RWPE2 (cell line): ENCODE measurements at regions not wholly inside any gene's neighbourhood (a gene's known extent, or its start where the extent isn't known, plus 50 kb on each side); places are given as distances from the start of the nearest gene placed in this dataset.

ENCODE experiments used
- ATAC-seq: fragments of 200-7000 bp; cut with Tn5 transposase; 3 replicates; pipeline ENCODE4 v1.9.1; 2021; ENCODE audit warnings: low read depth
- DNase-seq: peaks from one replicate; pipeline ENCODE4 v3.0.0-alpha.2; 2020; ENCODE audit warnings: low spot score
- H3K27ac ChIP-seq: fragments of 450-650 bp; 2 replicates; pipeline ENCODE4 v1.5.1; 2017; ENCODE audit warnings: mild to moderate bottlenecking; ENCODE audit not compliant: poor library complexity, severe bottlenecking
- H3K27me3 ChIP-seq: fragments of 250-450 bp; sonication (Bioruptor Pico); 2 replicates; pipeline ENCODE4 v1.5.1; 2021; ENCODE audit warnings: mild to moderate bottlenecking, moderate library complexity; ENCODE audit not compliant: insufficient read depth, poor library complexity, severe bottlenecking
- H3K36me3 ChIP-seq: fragments of 250-450 bp; sonication (Bioruptor Pico); 2 replicates; pipeline ENCODE4 v1.5.1; 2020; ENCODE audit warnings: low read depth, mild to moderate bottlenecking, moderate library complexity
- H3K4me1 ChIP-seq: fragments of 250-450 bp; sonication (Bioruptor Pico); 2 replicates; pipeline ENCODE4 v1.5.1; 2021; ENCODE audit warnings: mild to moderate bottlenecking, moderate library complexity; ENCODE audit not compliant: insufficient read depth, poor library complexity, severe bottlenecking
- H3K4me3 ChIP-seq: fragments of 250-450 bp; sonication (Bioruptor Pico); 2 replicates; pipeline ENCODE4 v1.5.1; 2021; ENCODE audit warnings: mild to moderate bottlenecking, moderate library complexity; ENCODE audit not compliant: severe bottlenecking
- H3K9me3 ChIP-seq: fragments of 250-450 bp; sonication (Bioruptor Pico); 2 replicates; pipeline ENCODE4 v1.5.1; 2021; ENCODE audit warnings: mild to moderate bottlenecking, moderate library complexity; ENCODE audit not compliant: severe bottlenecking
- TF ChIP-seq, protein P1 (sequence below): fragments of 450-650 bp; IDR thresholded peaks from one replicate; pipeline ENCODE4 v1.5.1; 2017; ENCODE audit warnings: mild to moderate bottlenecking, moderate library complexity; ENCODE audit not compliant: poor library complexity, severe bottlenecking

DNA sequence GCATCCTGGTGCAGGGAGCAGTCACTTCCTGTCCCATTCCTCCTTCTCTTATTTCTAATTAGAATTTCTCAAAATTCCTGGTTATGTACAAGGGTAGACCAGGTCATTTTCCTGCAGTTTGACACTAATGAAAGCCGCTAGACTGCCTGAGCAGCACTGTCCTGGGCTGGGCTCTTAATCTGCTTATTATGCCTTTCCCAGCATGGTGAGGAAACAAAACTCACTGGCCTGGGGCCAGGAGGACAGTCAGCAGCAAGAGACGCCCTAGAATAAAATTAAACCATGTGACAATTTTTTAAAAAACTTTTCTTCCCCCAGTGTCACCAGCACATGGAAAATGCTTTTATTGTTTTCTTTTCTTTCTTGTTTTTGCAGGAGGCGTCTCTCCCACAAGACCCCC is 647.5 kb downstream of the TYW1 start:
- Histone ChIP-seq H3K9me3 (no peaks in the 10 kb centered on the region), H3K4me3 (no peak overlapping the region), H3K4me1 (no peaks in the 10 kb centered on the region), H3K36me3 (no peaks in the 10 kb centered on the region), H3K27ac (no peak overlapping the region), H3K27me3 (no peaks in the 10 kb centered on the region)
- no peak for ATAC-seq
- TF ChIP-seq, protein P1, sequence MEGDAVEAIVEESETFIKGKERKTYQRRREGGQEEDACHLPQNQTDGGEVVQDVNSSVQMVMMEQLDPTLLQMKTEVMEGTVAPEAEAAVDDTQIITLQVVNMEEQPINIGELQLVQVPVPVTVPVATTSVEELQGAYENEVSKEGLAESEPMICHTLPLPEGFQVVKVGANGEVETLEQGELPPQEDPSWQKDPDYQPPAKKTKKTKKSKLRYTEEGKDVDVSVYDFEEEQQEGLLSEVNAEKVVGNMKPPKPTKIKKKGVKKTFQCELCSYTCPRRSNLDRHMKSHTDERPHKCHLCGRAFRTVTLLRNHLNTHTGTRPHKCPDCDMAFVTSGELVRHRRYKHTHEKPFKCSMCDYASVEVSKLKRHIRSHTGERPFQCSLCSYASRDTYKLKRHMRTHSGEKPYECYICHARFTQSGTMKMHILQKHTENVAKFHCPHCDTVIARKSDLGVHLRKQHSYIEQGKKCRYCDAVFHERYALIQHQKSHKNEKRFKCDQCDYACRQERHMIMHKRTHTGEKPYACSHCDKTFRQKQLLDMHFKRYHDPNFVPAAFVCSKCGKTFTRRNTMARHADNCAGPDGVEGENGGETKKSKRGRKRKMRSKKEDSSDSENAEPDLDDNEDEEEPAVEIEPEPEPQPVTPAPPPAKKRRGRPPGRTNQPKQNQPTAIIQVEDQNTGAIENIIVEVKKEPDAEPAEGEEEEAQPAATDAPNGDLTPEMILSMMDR: no peak
- no peak for DNase-seq

DNA sequence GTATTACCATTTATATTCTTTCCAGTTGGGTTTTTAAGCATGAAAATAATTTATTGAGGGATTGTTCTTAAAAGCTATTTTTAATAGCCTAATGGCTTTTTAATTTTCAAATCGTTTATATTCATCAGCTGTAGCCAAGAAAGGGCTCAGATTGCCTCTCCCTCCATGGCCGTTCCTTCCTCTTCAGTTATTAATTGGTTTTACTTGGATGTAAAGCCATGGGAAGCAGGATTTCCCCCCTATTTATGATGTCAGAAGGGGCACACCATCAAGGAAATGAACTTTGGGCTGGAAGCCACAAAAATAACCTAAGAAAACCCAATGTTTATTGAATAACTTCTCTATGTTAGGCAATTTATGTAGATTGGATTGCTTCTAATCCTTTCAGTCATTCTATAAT is 656.3 kb downstream of the TYW1 start:
- Histone ChIP-seq H3K36me3 (no peaks in the 10 kb centered on the region), H3K9me3 (peaks cover 3% of the 10 kb centered on the region), H3K4me3 (no peak overlapping the region), H3K4me1 (no peaks in the 10 kb centered on the region), H3K27ac (no peak overlapping the region), H3K27me3 (no peaks in the 10 kb centered on the region)
- ATAC-seq (no peak), DNase-seq (no peak)
- TF ChIP-seq, protein P1: no peak

DNA sequence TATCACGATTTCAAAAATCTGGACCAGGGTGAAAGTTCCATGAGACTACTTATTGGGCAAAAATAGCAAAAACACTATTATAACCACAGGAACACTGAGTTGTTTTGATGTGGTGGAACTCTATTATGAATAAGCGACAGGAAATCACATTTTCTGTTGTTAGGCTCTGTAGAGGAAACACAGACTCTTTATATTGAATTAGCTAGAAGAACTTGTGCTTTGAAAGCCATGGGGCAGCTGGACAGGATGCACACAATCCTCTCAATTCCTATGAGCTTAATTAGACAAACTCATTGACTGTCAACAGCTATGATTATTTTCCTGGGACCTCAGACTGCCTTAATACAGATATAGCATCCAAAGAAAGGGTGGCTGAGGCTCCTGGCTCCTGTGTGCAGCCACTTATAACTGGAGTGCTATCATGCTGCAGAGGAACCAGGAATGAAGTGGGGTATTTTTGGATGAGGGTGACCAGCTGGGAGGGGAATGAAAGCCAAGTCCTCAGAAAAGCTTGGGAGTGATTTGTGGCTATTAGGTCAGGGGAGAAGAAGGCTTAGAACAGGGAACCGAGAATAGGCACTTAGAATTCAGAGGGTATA is 657.3 kb downstream of the TYW1 start:
- TF ChIP-seq, protein P1: no peak
- DNase-seq: no peak
- no peaks in the 10 kb centered on the region for H3K27me3 ChIP-seq
- no peaks in the 10 kb centered on the region for H3K4me1 ChIP-seq
- no peaks in the 10 kb centered on the region for H3K36me3 ChIP-seq
- no peak overlapping the region for H3K27ac ChIP-seq
- peaks cover 3% of the 10 kb centered on the region for H3K9me3 ChIP-seq
- no peak overlapping the region for H3K4me3 ChIP-seq
- ATAC-seq: no peak

DNA sequence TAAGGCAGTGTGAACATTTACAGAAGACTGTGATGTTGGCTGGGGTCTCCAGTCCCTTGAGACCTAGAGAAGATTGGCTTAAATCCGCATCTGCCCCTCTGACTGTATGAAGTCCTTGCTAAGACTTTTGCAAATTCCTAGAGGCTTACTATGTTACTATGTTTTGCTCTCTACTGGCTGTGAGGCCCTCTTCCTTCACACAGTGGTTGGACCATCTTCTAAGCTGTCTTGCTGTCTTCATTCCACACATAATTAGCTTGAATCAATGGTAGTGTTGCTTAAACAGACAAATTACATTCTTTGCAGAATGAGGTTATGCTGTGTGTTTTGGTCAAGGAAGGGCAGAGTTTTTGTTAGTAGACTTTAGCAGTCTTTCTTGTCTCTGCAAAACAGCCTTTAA is 658.0 kb downstream of the TYW1 start:
- Histone ChIP-seq H3K36me3 (no peaks in the 10 kb centered on the region), H3K27ac (no peak overlapping the region), H3K4me1 (no peaks in the 10 kb centered on the region), H3K4me3 (no peak overlapping the region), H3K9me3 (peaks cover 3% of the 10 kb centered on the region), H3K27me3 (no peaks in the 10 kb centered on the region)
- TF ChIP-seq, protein P1: no peak
- no peak for ATAC-seq
- DNase-seq: no peak

DNA sequence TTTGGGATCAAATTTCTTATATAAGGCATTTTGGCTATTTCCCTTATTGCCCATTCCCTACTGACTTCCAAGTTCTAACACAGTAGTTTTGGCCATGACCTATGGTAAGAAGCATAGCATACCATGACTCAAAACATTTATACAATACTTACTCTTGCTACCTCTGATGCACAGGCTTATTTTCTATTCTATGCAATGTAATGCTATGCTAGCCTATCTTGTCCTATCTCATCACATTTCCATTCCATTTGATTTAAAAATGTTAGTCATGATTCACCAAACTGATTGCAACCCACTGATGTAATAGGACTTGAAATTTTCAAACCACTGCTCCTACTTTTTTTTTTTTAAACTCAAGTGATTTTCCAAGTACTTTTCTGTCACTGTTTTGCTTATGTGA is 658.5 kb downstream of the TYW1 start:
- Histone ChIP-seq H3K27me3 (no peaks in the 10 kb centered on the region), H3K27ac (no peak overlapping the region), H3K4me3 (no peak overlapping the region), H3K36me3 (no peaks in the 10 kb centered on the region), H3K4me1 (no peaks in the 10 kb centered on the region), H3K9me3 (peaks cover 3% of the 10 kb centered on the region)
- no peak for ATAC-seq
- TF ChIP-seq, protein P1: no peak
- no peak for DNase-seq
